OCI-LY7 (cell line): ENCODE measurements at regions not wholly inside any gene's neighbourhood (a gene's known extent, or its start where the extent isn't known, plus 50 kb on each side); places are given as distances from the start of the nearest gene placed in this dataset.

Experiments
- EZH2phosphoT487 ChIP-seq: fragments of 200-600 bp; sonication (generic); IDR thresholded peaks from 2 replicates; pipeline ENCODE4 v1.6.1; 2018; ENCODE audit warnings: low read depth, borderline replicate concordance, mild to moderate bottlenecking, mixed run types, antibody characterized with exemption, low read length, moderate library complexity, mixed read lengths
- TF ChIP-seq, protein P1 (sequence below): fragments of 200-600 bp; sonication (generic); conservative IDR thresholded peaks from 2 replicates; pipeline ENCODE4 v1.5.1; 2014; ENCODE audit warnings: mild to moderate bottlenecking, antibody characterized with exemption, low read length, moderate library complexity, mixed read lengths

DNA sequence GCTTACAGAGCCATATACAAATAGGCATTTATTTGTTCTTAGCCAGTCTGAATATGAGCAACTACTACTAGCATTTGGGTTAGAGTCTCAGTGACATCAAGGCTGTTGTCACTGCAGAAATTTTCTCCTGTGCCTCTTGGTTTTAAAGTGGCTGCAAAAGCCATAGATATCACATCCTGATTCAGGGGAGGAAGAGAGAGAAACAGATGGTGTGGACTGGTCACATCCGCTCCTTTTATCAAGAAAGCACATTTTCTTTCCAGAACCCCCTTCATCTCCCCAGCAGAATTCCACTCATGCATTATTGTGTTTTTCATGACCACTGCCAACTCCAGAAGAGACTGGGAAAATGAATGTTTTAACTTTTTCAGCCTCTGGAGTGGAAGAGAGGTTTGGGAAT lies 69.8 kb downstream of the PTTG1 start:
- TF ChIP-seq, protein P1, sequence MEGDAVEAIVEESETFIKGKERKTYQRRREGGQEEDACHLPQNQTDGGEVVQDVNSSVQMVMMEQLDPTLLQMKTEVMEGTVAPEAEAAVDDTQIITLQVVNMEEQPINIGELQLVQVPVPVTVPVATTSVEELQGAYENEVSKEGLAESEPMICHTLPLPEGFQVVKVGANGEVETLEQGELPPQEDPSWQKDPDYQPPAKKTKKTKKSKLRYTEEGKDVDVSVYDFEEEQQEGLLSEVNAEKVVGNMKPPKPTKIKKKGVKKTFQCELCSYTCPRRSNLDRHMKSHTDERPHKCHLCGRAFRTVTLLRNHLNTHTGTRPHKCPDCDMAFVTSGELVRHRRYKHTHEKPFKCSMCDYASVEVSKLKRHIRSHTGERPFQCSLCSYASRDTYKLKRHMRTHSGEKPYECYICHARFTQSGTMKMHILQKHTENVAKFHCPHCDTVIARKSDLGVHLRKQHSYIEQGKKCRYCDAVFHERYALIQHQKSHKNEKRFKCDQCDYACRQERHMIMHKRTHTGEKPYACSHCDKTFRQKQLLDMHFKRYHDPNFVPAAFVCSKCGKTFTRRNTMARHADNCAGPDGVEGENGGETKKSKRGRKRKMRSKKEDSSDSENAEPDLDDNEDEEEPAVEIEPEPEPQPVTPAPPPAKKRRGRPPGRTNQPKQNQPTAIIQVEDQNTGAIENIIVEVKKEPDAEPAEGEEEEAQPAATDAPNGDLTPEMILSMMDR = no peak
- TF ChIP-seq EZH2phosphoT487 = no peak
